ENCODE measurements at regions not wholly inside any gene's neighbourhood (a gene's known extent, or its start where the extent isn't known, plus 50 kb on each side); places are given as distances from the start of the nearest gene placed in this dataset.

- H3K36me3 ChIP-seq (ENCODE audit: control insufficient read depth, insufficient read depth, low read length) = no peaks in the 10 kb centered on the region
- H3K4me3 ChIP-seq (ENCODE audit: low read length) = no peak overlapping the region
- H3K4me1 ChIP-seq (ENCODE audit: control insufficient read depth, insufficient read depth, low read length) = no peaks in the 10 kb centered on the region
- Mint-ChIP-seq H3K36me3 (no peaks in the 10 kb centered on the region), H3K9me3 (peaks cover 4% of the 10 kb centered on the region in 2 donors), H3K27me3 (ENCODE audit: low read depth in 2 of 2) (no peaks in the 10 kb centered on the region), H3K4me1 (no peaks in the 10 kb centered on the region), H3K27ac (no peak overlapping the region), H3K4me3 (no peak overlapping the region)
- 72% methylated on average over 4 of the region's 5 CpGs for WGBS (ENCODE audit: insufficient coverage)
- intact Hi-C loops (cut with micrococcal nuclease) = no loop called here
- no peaks in the 10 kb centered on the region for H3K27me3 ChIP-seq (ENCODE audit: control insufficient read depth, insufficient read depth, low read length)
- no peak for TF ChIP-seq CTCF (IDR thresholded peaks at IDR 0.05)
- no peaks in the 10 kb centered on the region for H3K9me3 ChIP-seq (ENCODE audit: control insufficient read depth, insufficient read depth, low read length)
- no peak for DNase-seq
- no peak for ATAC-seq
- H3K27ac ChIP-seq (ENCODE audit: low read length) = no peak overlapping the region
Observed at GRCh38 chr13:108096301-108096915, 118.9 kb downstream of the LIG4 start.

- Mint-ChIP-seq H3K27me3 (ENCODE audit: low read depth in 2 of 2) (no peaks in the 10 kb centered on the region), H3K9me3 (peaks cover 4 to 7% of the 10 kb centered on the region in 2 donors), H3K4me1 (no peaks in the 10 kb centered on the region), H3K27ac (no peak overlapping the region), H3K36me3 (no peaks in the 10 kb centered on the region), H3K4me3 (no peak overlapping the region)
- H3K36me3 ChIP-seq (ENCODE audit: control insufficient read depth, insufficient read depth, low read length) = no peaks in the 10 kb centered on the region
- no peak for TF ChIP-seq CTCF (IDR thresholded peaks at IDR 0.05)
- no peaks in the 10 kb centered on the region for H3K27me3 ChIP-seq (ENCODE audit: control insufficient read depth, insufficient read depth, low read length)
- no peaks in the 10 kb centered on the region for H3K4me1 ChIP-seq (ENCODE audit: control insufficient read depth, insufficient read depth, low read length)
- WGBS (ENCODE audit: insufficient coverage) = 55% methylated on average over 2 of the region's 2 CpGs
- ATAC-seq (no peak), DNase-seq (no peak)
- intact Hi-C loops (cut with micrococcal nuclease) = no loop called here
- H3K4me3 ChIP-seq (ENCODE audit: low read length) = no peak overlapping the region
- no peak overlapping the region for H3K27ac ChIP-seq (ENCODE audit: low read length)
- H3K9me3 ChIP-seq (ENCODE audit: control insufficient read depth, insufficient read depth, low read length) = no peaks in the 10 kb centered on the region
Observed at GRCh38 chr13:108095036-108095435, 120.3 kb downstream of the LIG4 start.

- Histone ChIP-seq H3K4me1 (ENCODE audit: control insufficient read depth, insufficient read depth, low read length) (no peaks in the 10 kb centered on the region), H3K36me3 (ENCODE audit: control insufficient read depth, insufficient read depth, low read length) (no peaks in the 10 kb centered on the region), H3K9me3 (ENCODE audit: control insufficient read depth, insufficient read depth, low read length) (no peaks in the 10 kb centered on the region), H3K27ac (ENCODE audit: low read length) (no peak overlapping the region), H3K4me3 (ENCODE audit: low read length) (no peak overlapping the region), H3K27me3 (ENCODE audit: control insufficient read depth, insufficient read depth, low read length) (no peaks in the 10 kb centered on the region)
- Mint-ChIP-seq H3K27me3 (ENCODE audit: low read depth in 2 of 2) (no peaks in the 10 kb centered on the region), H3K27ac (no peak overlapping the region), H3K4me3 (no peak overlapping the region), H3K9me3 (peaks cover 4 to 7% of the 10 kb centered on the region in 2 donors), H3K4me1 (no peaks in the 10 kb centered on the region), H3K36me3 (no peaks in the 10 kb centered on the region)
- intact Hi-C loops (cut with micrococcal nuclease) = no loop called here
- no peak for TF ChIP-seq CTCF (IDR thresholded peaks at IDR 0.05)
- no peak for DNase-seq
- ATAC-seq = no peak
- WGBS (ENCODE audit: insufficient coverage) = no CpG with 5 or more reads among the region's 1 CpG
Observed at GRCh38 chr13:108093616-108094015, 121.7 kb downstream of the LIG4 start.

- no peaks in the 10 kb centered on the region for H3K36me3 Mint-ChIP-seq
- TF ChIP-seq CTCF (IDR thresholded peaks at IDR 0.05) = no peak
- no peaks in the 10 kb centered on the region for H3K4me1 Mint-ChIP-seq
- no peak for ATAC-seq
- Histone ChIP-seq H3K27me3 (ENCODE audit: control insufficient read depth, insufficient read depth, low read length) (no peaks in the 10 kb centered on the region), H3K9me3 (ENCODE audit: control insufficient read depth, insufficient read depth, low read length) (no peaks in the 10 kb centered on the region), H3K36me3 (ENCODE audit: control insufficient read depth, insufficient read depth, low read length) (no peaks in the 10 kb centered on the region), H3K27ac (ENCODE audit: low read length) (no peak overlapping the region), H3K4me3 (ENCODE audit: low read length) (no peak overlapping the region), H3K4me1 (ENCODE audit: control insufficient read depth, insufficient read depth, low read length) (no peaks in the 10 kb centered on the region)
- intact Hi-C loops (cut with micrococcal nuclease) = no loop called here
- WGBS (ENCODE audit: insufficient coverage) = 37% methylated on average over 2 of the region's 3 CpGs
- no peak for DNase-seq
- H3K27me3 Mint-ChIP-seq (ENCODE audit: low read depth in 2 of 2) = no peaks in the 10 kb centered on the region
- H3K4me3 Mint-ChIP-seq = no peak overlapping the region
- H3K27ac Mint-ChIP-seq = no peak overlapping the region
- peaks cover 7 to 9% of the 10 kb centered on the region in 2 donors for H3K9me3 Mint-ChIP-seq
Observed at GRCh38 chr13:108087810-108088209, 127.5 kb downstream of the LIG4 start.

Data from natural killer cell (primary cell).